ENCODE measurements at regions not wholly inside any gene's neighbourhood (a gene's known extent, or its start where the extent isn't known, plus 50 kb on each side); places are given as distances from the start of the nearest gene placed in this dataset.

GRCh38 chr13:38570706-38571105, 116.2 kb upstream of the FREM2 start:
- no peak for TF ChIP-seq CEBPB (IDR thresholded peaks at IDR 0.05; ENCODE audit: low read depth)
- no peak for TF ChIP-seq CBX3 (IDR thresholded peaks at IDR 0.05; ENCODE audit: low read depth)
- TF ChIP-seq EZH2 (IDR thresholded peaks at IDR 0.05) = no peak
- no peak for TF ChIP-seq ATF3 (IDR thresholded peaks at IDR 0.05)
- no peak for TF ChIP-seq CTCF (IDR thresholded peaks at IDR 0.05 in 2 of 3, conservative IDR thresholded peaks at IDR 0.05 in 1 of 3; ENCODE audit: borderline replicate concordance in 1 of 3, insufficient read depth in 1 of 3, low read depth in 2 of 3, low read length in 2 of 3)
- TF ChIP-seq SIN3A (IDR thresholded peaks at IDR 0.05; ENCODE audit: low read depth) = no peak
- no peak for DNase-seq (ENCODE audit: low read depth, low spot score)
- no peak overlapping the region for H3K4me3 ChIP-seq (replicated peaks in 1 of 2; ENCODE audit: low read depth in 1 of 2, low read length in 2 of 2)
- no peak overlapping the region for H3K4me2 ChIP-seq (ENCODE audit: low read length)
- H3K27me3 ChIP-seq (ENCODE audit: insufficient read depth, low read length) = no peaks in the 10 kb centered on the region
- ChIA-PET RAD21 (ENCODE audit: low non-redundant PET in 1 of 2, low total read pairs in 2 of 2, uncharacterized antibody in 2 of 2, unreplicated experiment in 2 of 2) (no interaction called here), POLR2A (no interaction called here), CTCF (no interaction called here)
- no peak overlapping the region for H3K9ac ChIP-seq (ENCODE audit: low read length)
- no peaks in the 10 kb centered on the region for H3K9me2 ChIP-seq (ENCODE audit: insufficient read depth)
- no TSS peak for BruUV-seq (replicated peaks)
- peaks cover 0 to 16% of the 10 kb centered on the region in 2 experiments; a peak in 2 of 4 replicates for H3K9me3 ChIP-seq (ENCODE audit: control insufficient read depth in 1 of 2, insufficient read depth in 1 of 2, low read depth in 1 of 2, low read length in 2 of 2)
- no peak overlapping the region for H2AFZ ChIP-seq (ENCODE audit: low read depth, low read length, poor library complexity, severe bottlenecking)
- no peaks in the 10 kb centered on the region for H4K20me1 ChIP-seq (ENCODE audit: insufficient read depth)
- intact Hi-C loops (cut with micrococcal nuclease) = no loop called here
- H3K79me2 ChIP-seq (ENCODE audit: insufficient read depth, low read length) = no peaks in the 10 kb centered on the region
- H3K27ac ChIP-seq (ENCODE audit: low read depth, low read length) = no peak overlapping the region
- ATAC-seq = no peak
- H3K4me1 ChIP-seq (ENCODE audit: control insufficient read depth in 1 of 2, insufficient read depth in 2 of 2, low read length in 2 of 2) = no peaks in the 10 kb centered on the region
- H3K36me3 ChIP-seq (ENCODE audit: control insufficient read depth in 1 of 2, insufficient read depth in 2 of 2, low read length in 2 of 2) = no peaks in the 10 kb centered on the region

- ATAC-seq (no peak), DNase-seq (ENCODE audit: low read depth, low spot score) (no peak)
- ChIA-PET CTCF (no interaction called here), RAD21 (ENCODE audit: low non-redundant PET in 1 of 2, low total read pairs in 2 of 2, uncharacterized antibody in 2 of 2, unreplicated experiment in 2 of 2) (no interaction called here), POLR2A (no interaction called here)
- Histone ChIP-seq H3K79me2 (ENCODE audit: insufficient read depth, low read length) (no peaks in the 10 kb centered on the region), H3K4me1 (ENCODE audit: control insufficient read depth in 1 of 2, insufficient read depth in 2 of 2, low read length in 2 of 2) (no peaks in the 10 kb centered on the region), H3K9ac (ENCODE audit: low read length) (no peak overlapping the region), H2AFZ (ENCODE audit: low read depth, low read length, poor library complexity, severe bottlenecking) (no peak overlapping the region), H3K4me3 (replicated peaks in 1 of 2; ENCODE audit: low read depth in 1 of 2, low read length in 2 of 2) (no peak overlapping the region), H3K9me2 (ENCODE audit: insufficient read depth) (no peaks in the 10 kb centered on the region), H4K20me1 (ENCODE audit: insufficient read depth) (no peaks in the 10 kb centered on the region), H3K27ac (ENCODE audit: low read depth, low read length) (no peak overlapping the region), H3K27me3 (ENCODE audit: insufficient read depth, low read length) (no peaks in the 10 kb centered on the region), H3K9me3 (ENCODE audit: control insufficient read depth in 1 of 2, insufficient read depth in 1 of 2, low read depth in 1 of 2, low read length in 2 of 2) (peaks cover 0 to 4% of the 10 kb centered on the region in 2 experiments; a peak in 1 of 4 replicates), H3K4me2 (ENCODE audit: low read length) (no peak overlapping the region), H3K36me3 (ENCODE audit: control insufficient read depth in 1 of 2, insufficient read depth in 2 of 2, low read length in 2 of 2) (no peaks in the 10 kb centered on the region)
- TF ChIP-seq SRF (IDR thresholded peaks at IDR 0.05; ENCODE audit: low read depth) = no peak
- no peak for TF ChIP-seq POLR2A (IDR thresholded peaks at IDR 0.05; ENCODE audit: borderline replicate concordance, extremely low read depth, insufficient read depth, insufficient read length)
- TF ChIP-seq RAD21 (IDR thresholded peaks at IDR 0.05; ENCODE audit: low read depth) = no peak
- TF ChIP-seq MAX (IDR thresholded peaks at IDR 0.05) = no peak
- no peak for TF ChIP-seq ATF3 (IDR thresholded peaks at IDR 0.05)
- no peak for TF ChIP-seq ZNF274 (IDR thresholded peaks at IDR 0.05; ENCODE audit: low read depth, low read length)
- no peak for TF ChIP-seq CBX3 (IDR thresholded peaks at IDR 0.05; ENCODE audit: low read depth)
- BruUV-seq (replicated peaks) = no TSS peak
- intact Hi-C loops (cut with micrococcal nuclease) = no loop called here
Observed at GRCh38 chr13:38575427-38575826, 111.5 kb upstream of the FREM2 start.

Data from HCT116 (cell line).